ENCODE measurements at regions not wholly inside any gene's neighbourhood (a gene's known extent, or its start where the extent isn't known, plus 50 kb on each side); places are given as distances from the start of the nearest gene placed in this dataset.
A peak's percentile ranks its signal among the peaks of the same experiment; 100 is the strongest.
"Not testable (repeated sequence)": the region's sequence is repeated elsewhere in the genome, so short reads cannot be mapped to it uniquely, and the experiment has no call there.

DNA sequence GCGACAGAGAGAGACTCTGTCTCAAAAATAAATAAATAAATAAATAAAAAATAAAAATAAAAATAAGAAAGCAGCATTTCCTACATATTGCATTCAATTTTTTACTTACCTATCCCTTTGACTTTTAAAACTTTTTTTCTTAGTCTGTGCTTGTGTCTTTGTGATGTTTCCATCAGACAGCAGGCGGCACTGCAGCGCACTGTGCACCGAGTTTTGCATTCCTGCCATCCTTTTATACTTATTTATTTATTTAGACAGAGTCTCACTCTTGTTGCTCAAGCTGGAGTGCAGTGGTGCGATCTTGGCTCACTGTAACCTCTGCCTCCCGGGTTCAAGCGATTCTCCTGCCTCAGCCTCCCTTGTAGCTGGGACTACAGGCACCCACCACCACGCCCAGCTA lies 203.9 kb downstream of the SPATA31A1 start:
- TF ChIP-seq, protein P1, sequence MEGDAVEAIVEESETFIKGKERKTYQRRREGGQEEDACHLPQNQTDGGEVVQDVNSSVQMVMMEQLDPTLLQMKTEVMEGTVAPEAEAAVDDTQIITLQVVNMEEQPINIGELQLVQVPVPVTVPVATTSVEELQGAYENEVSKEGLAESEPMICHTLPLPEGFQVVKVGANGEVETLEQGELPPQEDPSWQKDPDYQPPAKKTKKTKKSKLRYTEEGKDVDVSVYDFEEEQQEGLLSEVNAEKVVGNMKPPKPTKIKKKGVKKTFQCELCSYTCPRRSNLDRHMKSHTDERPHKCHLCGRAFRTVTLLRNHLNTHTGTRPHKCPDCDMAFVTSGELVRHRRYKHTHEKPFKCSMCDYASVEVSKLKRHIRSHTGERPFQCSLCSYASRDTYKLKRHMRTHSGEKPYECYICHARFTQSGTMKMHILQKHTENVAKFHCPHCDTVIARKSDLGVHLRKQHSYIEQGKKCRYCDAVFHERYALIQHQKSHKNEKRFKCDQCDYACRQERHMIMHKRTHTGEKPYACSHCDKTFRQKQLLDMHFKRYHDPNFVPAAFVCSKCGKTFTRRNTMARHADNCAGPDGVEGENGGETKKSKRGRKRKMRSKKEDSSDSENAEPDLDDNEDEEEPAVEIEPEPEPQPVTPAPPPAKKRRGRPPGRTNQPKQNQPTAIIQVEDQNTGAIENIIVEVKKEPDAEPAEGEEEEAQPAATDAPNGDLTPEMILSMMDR (IDR thresholded peaks at IDR 0.05), result peak; percentile 34
- TF ChIP-seq, protein P2, sequence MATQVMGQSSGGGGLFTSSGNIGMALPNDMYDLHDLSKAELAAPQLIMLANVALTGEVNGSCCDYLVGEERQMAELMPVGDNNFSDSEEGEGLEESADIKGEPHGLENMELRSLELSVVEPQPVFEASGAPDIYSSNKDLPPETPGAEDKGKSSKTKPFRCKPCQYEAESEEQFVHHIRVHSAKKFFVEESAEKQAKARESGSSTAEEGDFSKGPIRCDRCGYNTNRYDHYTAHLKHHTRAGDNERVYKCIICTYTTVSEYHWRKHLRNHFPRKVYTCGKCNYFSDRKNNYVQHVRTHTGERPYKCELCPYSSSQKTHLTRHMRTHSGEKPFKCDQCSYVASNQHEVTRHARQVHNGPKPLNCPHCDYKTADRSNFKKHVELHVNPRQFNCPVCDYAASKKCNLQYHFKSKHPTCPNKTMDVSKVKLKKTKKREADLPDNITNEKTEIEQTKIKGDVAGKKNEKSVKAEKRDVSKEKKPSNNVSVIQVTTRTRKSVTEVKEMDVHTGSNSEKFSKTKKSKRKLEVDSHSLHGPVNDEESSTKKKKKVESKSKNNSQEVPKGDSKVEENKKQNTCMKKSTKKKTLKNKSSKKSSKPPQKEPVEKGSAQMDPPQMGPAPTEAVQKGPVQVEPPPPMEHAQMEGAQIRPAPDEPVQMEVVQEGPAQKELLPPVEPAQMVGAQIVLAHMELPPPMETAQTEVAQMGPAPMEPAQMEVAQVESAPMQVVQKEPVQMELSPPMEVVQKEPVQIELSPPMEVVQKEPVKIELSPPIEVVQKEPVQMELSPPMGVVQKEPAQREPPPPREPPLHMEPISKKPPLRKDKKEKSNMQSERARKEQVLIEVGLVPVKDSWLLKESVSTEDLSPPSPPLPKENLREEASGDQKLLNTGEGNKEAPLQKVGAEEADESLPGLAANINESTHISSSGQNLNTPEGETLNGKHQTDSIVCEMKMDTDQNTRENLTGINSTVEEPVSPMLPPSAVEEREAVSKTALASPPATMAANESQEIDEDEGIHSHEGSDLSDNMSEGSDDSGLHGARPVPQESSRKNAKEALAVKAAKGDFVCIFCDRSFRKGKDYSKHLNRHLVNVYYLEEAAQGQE (IDR thresholded peaks at IDR 0.05; ENCODE audit: insufficient read depth in 1 of 2, low read depth in 2 of 2, low read length in 1 of 2), result not testable (repeated sequence)
- TF ChIP-seq POLR2AphosphoS5 (IDR thresholded peaks at IDR 0.05; ENCODE audit: low read depth, low read length), result not testable (repeated sequence)
